GM23248 (cell line): ENCODE measurements at regions not wholly inside any gene's neighbourhood (a gene's known extent, or its start where the extent isn't known, plus 50 kb on each side); places are given as distances from the start of the nearest gene placed in this dataset.

Source experiments
- EZH2 ChIP-seq: fragments of 200-600 bp; sonication (generic); IDR thresholded peaks from 2 replicates; pipeline ENCODE4 v1.6.1; 2018; ENCODE audit warnings: antibody characterized with exemption, mild to moderate bottlenecking; ENCODE audit not compliant: insufficient read depth, poor library complexity, severe bottlenecking
- EZH2phosphoT487 ChIP-seq: fragments of 200-600 bp; sonication (generic); IDR thresholded peaks from 2 replicates; pipeline ENCODE4 v1.6.1; 2018; ENCODE audit warnings: antibody characterized with exemption, moderate library complexity, mild to moderate bottlenecking, low read depth; ENCODE audit not compliant: insufficient read depth

- no peak for TF ChIP-seq EZH2
- TF ChIP-seq EZH2phosphoT487 = no peak
These were observed 113.0 kb downstream of the BASP1 start for GRCh38 chr5:17330386-17330785.
